Vagina (tissue), 2 donors: ENCODE measurements at regions not wholly inside any gene's neighbourhood (a gene's known extent, or its start where the extent isn't known, plus 50 kb on each side); places are given as distances from the start of the nearest gene placed in this dataset.

ENCODE experiments used
- POLR2A ChIP-seq, 2 donors: fragments of 450-650 bp; IDR thresholded peaks; one replicate each; pipeline ENCODE4 v1.6.1; 2017; ENCODE audit warnings: antibody characterized with exemption in 2 of 2, mild to moderate bottlenecking in 2 of 2, moderate library complexity in 2 of 2
- TF ChIP-seq, protein P1 (sequence below), 3 experiments: fragments of 450-650 bp in 2 of 3; fragments of 200-600 bp in 1 of 3; sonication (generic) in 1 of 3; IDR thresholded peaks; one replicate each; pipeline ENCODE4 v1.5.1; 2017 to 2019; ENCODE audit warnings: antibody characterized with exemption in 3 of 3, mild to moderate bottlenecking in 2 of 3, moderate library complexity in 2 of 3

GRCh38 chr21:20270365-20271055 lies 727.7 kb upstream of the NCAM2 start:
- TF ChIP-seq POLR2A (IDR thresholded peaks at IDR 0.05) = no peak
- TF ChIP-seq, protein P1, sequence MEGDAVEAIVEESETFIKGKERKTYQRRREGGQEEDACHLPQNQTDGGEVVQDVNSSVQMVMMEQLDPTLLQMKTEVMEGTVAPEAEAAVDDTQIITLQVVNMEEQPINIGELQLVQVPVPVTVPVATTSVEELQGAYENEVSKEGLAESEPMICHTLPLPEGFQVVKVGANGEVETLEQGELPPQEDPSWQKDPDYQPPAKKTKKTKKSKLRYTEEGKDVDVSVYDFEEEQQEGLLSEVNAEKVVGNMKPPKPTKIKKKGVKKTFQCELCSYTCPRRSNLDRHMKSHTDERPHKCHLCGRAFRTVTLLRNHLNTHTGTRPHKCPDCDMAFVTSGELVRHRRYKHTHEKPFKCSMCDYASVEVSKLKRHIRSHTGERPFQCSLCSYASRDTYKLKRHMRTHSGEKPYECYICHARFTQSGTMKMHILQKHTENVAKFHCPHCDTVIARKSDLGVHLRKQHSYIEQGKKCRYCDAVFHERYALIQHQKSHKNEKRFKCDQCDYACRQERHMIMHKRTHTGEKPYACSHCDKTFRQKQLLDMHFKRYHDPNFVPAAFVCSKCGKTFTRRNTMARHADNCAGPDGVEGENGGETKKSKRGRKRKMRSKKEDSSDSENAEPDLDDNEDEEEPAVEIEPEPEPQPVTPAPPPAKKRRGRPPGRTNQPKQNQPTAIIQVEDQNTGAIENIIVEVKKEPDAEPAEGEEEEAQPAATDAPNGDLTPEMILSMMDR (IDR thresholded peaks at IDR 0.05) = no peak
